Liver (tissue), 3 donors: ENCODE measurements at regions not wholly inside any gene's neighbourhood (a gene's known extent, or its start where the extent isn't known, plus 50 kb on each side); places are given as distances from the start of the nearest gene placed in this dataset.

ENCODE experiments used
- FOXA1 ChIP-seq: IDR thresholded peaks from 2 replicates; pipeline ENCODE4 v1.6.1; 2016; ENCODE audit warnings: antibody characterized with exemption
- RXRA ChIP-seq, 2 donors: IDR thresholded peaks; 2 replicates each; pipeline ENCODE4 v1.6.1; 2017 to 2018; ENCODE audit warnings: antibody characterized with exemption in 2 of 2, mild to moderate bottlenecking in 1 of 2
- TAF1 ChIP-seq: conservative IDR thresholded peaks from 2 replicates; pipeline ENCODE4 v1.6.1; 2016; ENCODE audit warnings: antibody characterized with exemption, mild to moderate bottlenecking
- TF ChIP-seq, protein P1 (sequence below): fragments of 150-350 bp; IDR thresholded peaks from 2 replicates; pipeline ENCODE4 v1.5.1; 2017; ENCODE audit warnings: improper control_type of control experiment, low read depth, low read length; ENCODE audit not compliant: missing input control
- donor health status: healthy.
- donor health status: healthy.

GRCh38 chr1:53381790-53382401 is 54.0 kb upstream of the LRP8 start:
- TF ChIP-seq, protein P1, sequence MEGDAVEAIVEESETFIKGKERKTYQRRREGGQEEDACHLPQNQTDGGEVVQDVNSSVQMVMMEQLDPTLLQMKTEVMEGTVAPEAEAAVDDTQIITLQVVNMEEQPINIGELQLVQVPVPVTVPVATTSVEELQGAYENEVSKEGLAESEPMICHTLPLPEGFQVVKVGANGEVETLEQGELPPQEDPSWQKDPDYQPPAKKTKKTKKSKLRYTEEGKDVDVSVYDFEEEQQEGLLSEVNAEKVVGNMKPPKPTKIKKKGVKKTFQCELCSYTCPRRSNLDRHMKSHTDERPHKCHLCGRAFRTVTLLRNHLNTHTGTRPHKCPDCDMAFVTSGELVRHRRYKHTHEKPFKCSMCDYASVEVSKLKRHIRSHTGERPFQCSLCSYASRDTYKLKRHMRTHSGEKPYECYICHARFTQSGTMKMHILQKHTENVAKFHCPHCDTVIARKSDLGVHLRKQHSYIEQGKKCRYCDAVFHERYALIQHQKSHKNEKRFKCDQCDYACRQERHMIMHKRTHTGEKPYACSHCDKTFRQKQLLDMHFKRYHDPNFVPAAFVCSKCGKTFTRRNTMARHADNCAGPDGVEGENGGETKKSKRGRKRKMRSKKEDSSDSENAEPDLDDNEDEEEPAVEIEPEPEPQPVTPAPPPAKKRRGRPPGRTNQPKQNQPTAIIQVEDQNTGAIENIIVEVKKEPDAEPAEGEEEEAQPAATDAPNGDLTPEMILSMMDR: no peak
- TF ChIP-seq TAF1 (no peak), FOXA1 (no peak), RXRA (IDR thresholded peaks at IDR 0.05) (no peak)
